Lower lobe of right lung (tissue), 2 donors: ENCODE measurements at regions not wholly inside any gene's neighbourhood (a gene's known extent, or its start where the extent isn't known, plus 50 kb on each side); places are given as distances from the start of the nearest gene placed in this dataset.

Experiments
- ATAC-seq, 2 donors: fragments of 200-7000 bp; cut with Tn5 transposase; one replicate each; pipeline ENCODE4 v1.9.1; 2020 to 2022; ENCODE audit warnings: mild to moderate bottlenecking in 2 of 2, moderate library complexity in 2 of 2
- DNase-seq: peaks from one replicate; pipeline ENCODE4 v3.0.0-alpha.2; 2020
- H3K27ac ChIP-seq: fragments of 200-600 bp; one replicate; pipeline ENCODE4 v1.8.0; 2022
- H3K27me3 ChIP-seq: fragments of 200-600 bp; one replicate; pipeline ENCODE4 v1.8.0; 2022; ENCODE audit warnings: low read depth
- H3K36me3 ChIP-seq: fragments of 200-600 bp; one replicate; pipeline ENCODE4 v1.8.0; 2022; ENCODE audit warnings: mild to moderate bottlenecking
- H3K4me1 ChIP-seq: fragments of 200-600 bp; one replicate; pipeline ENCODE4 v1.8.0; 2022
- H3K4me3 ChIP-seq: fragments of 200-600 bp; one replicate; pipeline ENCODE4 v1.8.0; 2022; ENCODE audit warnings: mild to moderate bottlenecking
- H3K9me3 ChIP-seq: fragments of 200-600 bp; one replicate; pipeline ENCODE4 v1.8.0; 2022
- CTCF ChIP-seq: fragments of 200-600 bp; IDR thresholded peaks from one replicate; pipeline ENCODE4 v1.8.0; 2022; ENCODE audit warnings: antibody characterized with exemption, mild to moderate bottlenecking
- intact Hi-C: fragments of 100-400 bp; cut with DNase I; formaldehyde crosslinking; loops from one replicate; pipeline ENCODE4 v1.11.0; 2022
- donor health status: DM: no; HTN: yes; CAD: no; lungs with severe emphysema.

GRCh38 chr1:103367186-103367585, 158.3 kb upstream of the RNPC3 start:
- H3K4me3 ChIP-seq = no peak overlapping the region
- H3K27ac ChIP-seq = no peak overlapping the region
- H3K27me3 ChIP-seq = no peaks in the 10 kb centered on the region
- intact Hi-C loops = no loop called here
- DNase-seq (no peak), ATAC-seq (no peak)
- no peaks in the 10 kb centered on the region for H3K4me1 ChIP-seq
- no peaks in the 10 kb centered on the region for H3K9me3 ChIP-seq
- TF ChIP-seq CTCF = no peak
- no peaks in the 10 kb centered on the region for H3K36me3 ChIP-seq

GRCh38 chr1:103365860-103366569, 159.5 kb upstream of the RNPC3 start:
- no peak for ATAC-seq
- TF ChIP-seq CTCF = no peak
- H3K9me3 ChIP-seq = no peaks in the 10 kb centered on the region
- H3K36me3 ChIP-seq = no peaks in the 10 kb centered on the region
- H3K27ac ChIP-seq = no peak overlapping the region
- intact Hi-C loops = no loop called here
- no peaks in the 10 kb centered on the region for H3K27me3 ChIP-seq
- no peak for DNase-seq
- H3K4me1 ChIP-seq = no peaks in the 10 kb centered on the region
- H3K4me3 ChIP-seq = no peak overlapping the region

GRCh38 chr1:103363008-103363365, 162.5 kb upstream of the RNPC3 start:
- Histone ChIP-seq H3K36me3 (no peaks in the 10 kb centered on the region), H3K27me3 (no peaks in the 10 kb centered on the region), H3K27ac (no peak overlapping the region), H3K4me1 (no peaks in the 10 kb centered on the region), H3K4me3 (no peak overlapping the region), H3K9me3 (no peaks in the 10 kb centered on the region)
- no peak for TF ChIP-seq CTCF
- ATAC-seq (no peak), DNase-seq (no peak)
- intact Hi-C loops = no loop called here

- intact Hi-C loops = no loop called here
- DNase-seq (no peak), ATAC-seq (no peak)
- no peak overlapping the region for H3K27ac ChIP-seq
- no peaks in the 10 kb centered on the region for H3K4me1 ChIP-seq
- H3K4me3 ChIP-seq = no peak overlapping the region
- no peak for TF ChIP-seq CTCF
- H3K36me3 ChIP-seq = no peaks in the 10 kb centered on the region
- H3K27me3 ChIP-seq = no peaks in the 10 kb centered on the region
- no peaks in the 10 kb centered on the region for H3K9me3 ChIP-seq
Observed at GRCh38 chr1:103362348-103363007, 163.0 kb upstream of the RNPC3 start.

- Histone ChIP-seq H3K36me3 (no peaks in the 10 kb centered on the region), H3K4me3 (no peak overlapping the region), H3K27me3 (no peaks in the 10 kb centered on the region), H3K4me1 (no peaks in the 10 kb centered on the region), H3K27ac (no peak overlapping the region), H3K9me3 (no peaks in the 10 kb centered on the region)
- TF ChIP-seq CTCF = no peak
- intact Hi-C loops = no loop called here
- DNase-seq (no peak), ATAC-seq (no peak)
Observed at GRCh38 chr1:103353391-103353790, 172.1 kb upstream of the RNPC3 start.
